Body of pancreas (tissue), 4 donors: ENCODE measurements at regions not wholly inside any gene's neighbourhood (a gene's known extent, or its start where the extent isn't known, plus 50 kb on each side); places are given as distances from the start of the nearest gene placed in this dataset.

Experiments used
- CTCF ChIP-seq, 7 experiments: fragments of 450-650 bp in 4 of 7; fragments of 200-600 bp in 3 of 7; sonication (generic) in 3 of 7; IDR thresholded peaks; one replicate each; pipeline ENCODE4 v1.5.1; 2016 to 2019; ENCODE audit warnings: antibody characterized with exemption in 7 of 7
- POLR2A ChIP-seq, 3 donors: fragments of 450-650 bp; IDR thresholded peaks; one replicate each; pipeline ENCODE4 v1.6.1; 2016; ENCODE audit warnings: antibody characterized with exemption in 3 of 3, mild to moderate bottlenecking in 2 of 3

GRCh38 chr14:85252011-85252410 is 277.9 kb upstream of the FLRT2 start:
- TF ChIP-seq CTCF (IDR thresholded peaks at IDR 0.05) (no peak), POLR2A (IDR thresholded peaks at IDR 0.05) (no peak)
